Peyer's patch (tissue), 4 donors: ENCODE measurements at regions not wholly inside any gene's neighbourhood (a gene's known extent, or its start where the extent isn't known, plus 50 kb on each side); places are given as distances from the start of the nearest gene placed in this dataset.

Experiments
- CTCF ChIP-seq, 6 experiments: fragments of 450-650 bp in 4 of 6; fragments of 200-600 bp in 2 of 6; sonication (generic) in 1 of 6; IDR thresholded peaks; one replicate each; pipeline ENCODE4 v1.5.1; 2017 to 2019; ENCODE audit warnings: antibody characterized with exemption in 6 of 6, mild to moderate bottlenecking in 3 of 6, moderate library complexity in 1 of 6
- POLR2A ChIP-seq, 2 donors: fragments of 450-650 bp; IDR thresholded peaks; one replicate each; pipeline ENCODE4 v1.5.1; 2017; ENCODE audit warnings: antibody characterized with exemption in 2 of 2, mild to moderate bottlenecking in 2 of 2, moderate library complexity in 2 of 2

GRCh38 chr3:73187328-73187727 lies 125.9 kb downstream of the EBLN2 start:
- TF ChIP-seq POLR2A (IDR thresholded peaks at IDR 0.05) (no peak), CTCF (IDR thresholded peaks at IDR 0.05) (no peak)
